NCI-H345 treated with DMSO at 0.1 percent for 48 hours (cell line): ENCODE measurements at regions not wholly inside any gene's neighbourhood (a gene's known extent, or its start where the extent isn't known, plus 50 kb on each side); places are given as distances from the start of the nearest gene placed in this dataset.

ENCODE experiments used
- DNase-seq: peaks from one replicate; lab custom pipeline; 2025; ENCODE audit not compliant: unreplicated experiment; lab: John Stamatoyannopoulos, UW

GRCh38 chr2:237012004-237012403, 73.7 kb upstream of the COPS8 start:
- DNase-seq, result no peak

DNA sequence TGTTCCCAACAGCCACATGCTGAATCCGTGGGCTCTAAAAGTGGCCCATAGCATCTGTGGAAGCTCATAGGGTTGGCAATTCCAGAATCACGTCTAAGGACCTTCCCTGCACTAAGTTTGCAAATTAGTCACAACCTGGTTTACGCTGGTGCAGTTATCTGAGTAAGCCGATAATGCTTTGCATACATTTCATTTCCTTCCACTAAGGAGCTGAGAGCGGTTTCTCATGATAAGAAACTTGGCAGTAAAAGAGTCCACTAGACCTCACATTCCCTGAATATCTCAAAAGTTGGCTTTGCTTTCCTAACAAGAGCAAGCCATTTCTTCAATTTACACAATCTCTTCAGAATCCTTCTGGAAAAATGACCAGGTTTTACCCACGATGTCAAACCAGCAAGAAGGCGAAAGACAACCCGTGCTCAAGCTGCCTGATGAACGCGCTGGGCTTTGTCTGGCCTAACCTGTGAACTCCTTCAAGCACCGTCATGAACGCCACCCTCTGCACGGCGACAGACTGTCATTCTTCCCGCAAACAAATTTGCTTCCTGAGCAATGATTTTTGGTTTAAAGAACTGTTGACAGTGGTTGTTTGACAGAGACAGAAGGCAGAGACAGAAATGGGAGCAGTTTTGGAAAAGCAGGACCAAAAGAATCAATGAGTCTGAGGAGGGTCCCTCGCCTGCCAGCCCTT, 73.0 kb upstream of the COPS8 start:
- no peak for DNase-seq

- no peak for DNase-seq
These were observed 69.4 kb upstream of the COPS8 start for GRCh38 chr2:237016121-237016915.

- no peak for DNase-seq
These were observed 65.6 kb upstream of the COPS8 start for GRCh38 chr2:237020090-237020489.

GRCh38 chr2:237022533-237022932, 63.2 kb upstream of the COPS8 start:
- DNase-seq, result no peak

GRCh38 chr2:237024255-237024654, 61.4 kb upstream of the COPS8 start:
- DNase-seq, result no peak

- DNase-seq, result no peak
These were observed 60.4 kb upstream of the COPS8 start for GRCh38 chr2:237025090-237025865.

GRCh38 chr2:237026981-237027711, 58.5 kb upstream of the COPS8 start:
- peak; percentile 49 for DNase-seq

GRCh38 chr2:237027712-237028029, 58.0 kb upstream of the COPS8 start:
- DNase-seq, result no peak

- DNase-seq, result no peak
These were observed 55.3 kb upstream of the COPS8 start for GRCh38 chr2:237030382-237030781.

DNA sequence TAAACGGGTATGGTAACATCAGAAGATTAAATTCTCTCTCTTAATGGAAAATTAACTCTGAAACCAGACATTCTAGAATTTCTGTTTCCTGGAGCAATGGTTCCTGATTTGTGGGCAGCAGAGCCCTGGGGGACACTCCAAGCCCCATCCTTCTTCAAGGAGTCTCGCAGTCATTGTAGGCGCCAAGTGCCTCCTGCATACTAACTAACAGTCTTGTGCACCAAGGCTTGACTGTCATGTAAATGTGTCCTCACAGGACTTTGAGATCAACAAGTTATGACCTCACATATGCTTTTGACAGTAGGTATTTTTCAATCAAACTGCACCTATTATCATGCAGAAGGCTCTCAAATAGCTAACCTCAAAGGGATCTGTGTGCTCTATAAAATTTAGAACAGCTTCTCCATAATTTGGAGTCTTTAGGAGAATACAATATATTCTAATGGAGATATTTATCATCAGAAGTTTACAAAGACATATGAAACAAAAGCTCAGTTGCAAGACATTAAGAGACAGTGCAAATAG, 52.1 kb upstream of the COPS8 start:
- no peak for DNase-seq

GRCh38 chr2:237035781-237036475, 49.8 kb upstream of the COPS8 start:
- no peak for DNase-seq
